ENCODE measurements at regions not wholly inside any gene's neighbourhood (a gene's known extent, or its start where the extent isn't known, plus 50 kb on each side); places are given as distances from the start of the nearest gene placed in this dataset.

- ChIA-PET CTCF (no interaction called here), POLR2A (ENCODE audit: unreplicated experiment) (no interaction called here)
- Histone ChIP-seq H4K20me1 (ENCODE audit: low read length) (no peaks in the 10 kb centered on the region), H3K27me3 (ENCODE audit: low read length) (no peaks in the 10 kb centered on the region), H3K4me3 (ENCODE audit: low read length) (no peak overlapping the region), H3K9me2 (replicated peaks; ENCODE audit: low read length) (no peaks in the 10 kb centered on the region), H3K9ac (ENCODE audit: low read length) (no peak overlapping the region), H3K4me2 (ENCODE audit: low read length) (no peak overlapping the region), H3K36me3 (ENCODE audit: low read depth, low read length) (no peaks in the 10 kb centered on the region), H3K9me3 (ENCODE audit: low read length) (no peaks in the 10 kb centered on the region), H3F3A (ENCODE audit: low read length, unreplicated experiment) (no peaks in the 10 kb centered on the region), H3K4me1 (ENCODE audit: insufficient read depth, low read length) (no peaks in the 10 kb centered on the region), H3K27ac (ENCODE audit: low read length) (no peak overlapping the region), H3K79me2 (ENCODE audit: low read length) (no peaks in the 10 kb centered on the region), H2AFZ (ENCODE audit: low read length) (no peak overlapping the region)
- no TSS peak for BruUV-seq (replicated peaks)
- DNase-seq (no peak), ATAC-seq (no peak)
- no peak for TF ChIP-seq EZH2phosphoT487 (IDR thresholded peaks at IDR 0.05; ENCODE audit: borderline replicate concordance, low read length)
- TF ChIP-seq, protein P1, sequence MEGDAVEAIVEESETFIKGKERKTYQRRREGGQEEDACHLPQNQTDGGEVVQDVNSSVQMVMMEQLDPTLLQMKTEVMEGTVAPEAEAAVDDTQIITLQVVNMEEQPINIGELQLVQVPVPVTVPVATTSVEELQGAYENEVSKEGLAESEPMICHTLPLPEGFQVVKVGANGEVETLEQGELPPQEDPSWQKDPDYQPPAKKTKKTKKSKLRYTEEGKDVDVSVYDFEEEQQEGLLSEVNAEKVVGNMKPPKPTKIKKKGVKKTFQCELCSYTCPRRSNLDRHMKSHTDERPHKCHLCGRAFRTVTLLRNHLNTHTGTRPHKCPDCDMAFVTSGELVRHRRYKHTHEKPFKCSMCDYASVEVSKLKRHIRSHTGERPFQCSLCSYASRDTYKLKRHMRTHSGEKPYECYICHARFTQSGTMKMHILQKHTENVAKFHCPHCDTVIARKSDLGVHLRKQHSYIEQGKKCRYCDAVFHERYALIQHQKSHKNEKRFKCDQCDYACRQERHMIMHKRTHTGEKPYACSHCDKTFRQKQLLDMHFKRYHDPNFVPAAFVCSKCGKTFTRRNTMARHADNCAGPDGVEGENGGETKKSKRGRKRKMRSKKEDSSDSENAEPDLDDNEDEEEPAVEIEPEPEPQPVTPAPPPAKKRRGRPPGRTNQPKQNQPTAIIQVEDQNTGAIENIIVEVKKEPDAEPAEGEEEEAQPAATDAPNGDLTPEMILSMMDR (conservative IDR thresholded peaks at IDR 0.05; ENCODE audit: low read depth, low read length) = no peak
- TF ChIP-seq EZH2 (IDR thresholded peaks at IDR 0.05; ENCODE audit: low read length, unreplicated experiment) = no peak
- intact Hi-C loops (cut with micrococcal nuclease) = no loop called here
Measured at GRCh38 chr6:121901432-121901831, 466.0 kb downstream of the GJA1 start.

DNA sequence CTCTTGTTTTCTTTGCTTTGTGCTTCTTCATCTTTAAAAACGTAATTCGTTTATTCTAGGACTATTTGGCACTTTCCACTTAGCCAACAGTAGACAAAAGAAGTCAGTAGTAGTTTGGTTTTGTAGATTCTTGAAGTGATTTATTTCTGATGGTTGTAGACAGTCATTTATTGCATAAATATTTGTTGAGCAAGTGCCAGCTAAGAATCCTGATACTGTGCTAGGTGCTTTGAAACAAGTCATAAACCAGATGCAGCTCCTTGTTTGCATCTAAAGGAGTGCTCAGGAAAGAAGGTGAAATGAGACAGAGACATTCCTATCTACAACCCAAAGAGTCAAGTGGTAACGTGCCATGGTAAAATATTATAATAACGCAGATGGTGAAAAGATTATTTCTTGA, 469.1 kb downstream of the GJA1 start:
- Histone ChIP-seq H3K4me1 (ENCODE audit: insufficient read depth, low read length) (no peaks in the 10 kb centered on the region), H3K79me2 (ENCODE audit: low read length) (no peaks in the 10 kb centered on the region), H3K36me3 (ENCODE audit: low read depth, low read length) (no peaks in the 10 kb centered on the region), H3F3A (ENCODE audit: low read length, unreplicated experiment) (no peaks in the 10 kb centered on the region), H3K9ac (ENCODE audit: low read length) (no peak overlapping the region), H3K9me3 (ENCODE audit: low read length) (no peaks in the 10 kb centered on the region), H3K4me3 (ENCODE audit: low read length) (no peak overlapping the region), H3K27me3 (ENCODE audit: low read length) (no peaks in the 10 kb centered on the region), H3K9me2 (replicated peaks; ENCODE audit: low read length) (no peaks in the 10 kb centered on the region), H4K20me1 (ENCODE audit: low read length) (no peaks in the 10 kb centered on the region), H3K4me2 (ENCODE audit: low read length) (no peak overlapping the region), H3K27ac (ENCODE audit: low read length) (no peak overlapping the region), H2AFZ (ENCODE audit: low read length) (no peak overlapping the region)
- ChIA-PET CTCF (no interaction called here), POLR2A (ENCODE audit: unreplicated experiment) (no interaction called here)
- ATAC-seq (no peak), DNase-seq (no peak)
- intact Hi-C loops (cut with micrococcal nuclease) = no loop called here
- TF ChIP-seq, protein P1 (conservative IDR thresholded peaks at IDR 0.05; ENCODE audit: low read depth, low read length) = no peak
- TF ChIP-seq EZH2phosphoT487 (IDR thresholded peaks at IDR 0.05; ENCODE audit: borderline replicate concordance, low read length) (no peak), EZH2 (IDR thresholded peaks at IDR 0.05; ENCODE audit: low read length, unreplicated experiment) (no peak)
- no TSS peak for BruUV-seq (replicated peaks)

GRCh38 chr6:121912905-121913304, 477.5 kb downstream of the GJA1 start:
- BruUV-seq (replicated peaks) = no TSS peak

More at GRCh38 chr6:121912905-121913304, 477.5 kb downstream of the GJA1 start:
- Histone ChIP-seq H3K4me2 (ENCODE audit: low read length) (no peak overlapping the region), H3K9ac (ENCODE audit: low read length) (no peak overlapping the region), H3K36me3 (ENCODE audit: low read depth, low read length) (no peaks in the 10 kb centered on the region), H3K4me3 (ENCODE audit: low read length) (no peak overlapping the region), H3K4me1 (ENCODE audit: insufficient read depth, low read length) (no peaks in the 10 kb centered on the region), H3K9me2 (replicated peaks; ENCODE audit: low read length) (no peaks in the 10 kb centered on the region), H4K20me1 (ENCODE audit: low read length) (no peaks in the 10 kb centered on the region), H3F3A (ENCODE audit: low read length, unreplicated experiment) (no peaks in the 10 kb centered on the region), H3K27ac (ENCODE audit: low read length) (no peak overlapping the region), H3K9me3 (ENCODE audit: low read length) (no peaks in the 10 kb centered on the region), H3K27me3 (ENCODE audit: low read length) (no peaks in the 10 kb centered on the region), H2AFZ (ENCODE audit: low read length) (no peak overlapping the region), H3K79me2 (ENCODE audit: low read length) (no peaks in the 10 kb centered on the region)
- DNase-seq (no peak), ATAC-seq (no peak)
- ChIA-PET CTCF (no interaction called here), POLR2A (ENCODE audit: unreplicated experiment) (no interaction called here)
- TF ChIP-seq EZH2 (IDR thresholded peaks at IDR 0.05; ENCODE audit: low read length, unreplicated experiment) (no peak), EZH2phosphoT487 (IDR thresholded peaks at IDR 0.05; ENCODE audit: borderline replicate concordance, low read length) (no peak)
- intact Hi-C loops (cut with micrococcal nuclease) = no loop called here

Data from PC-3 (cell line).